ENCODE measurements at regions not wholly inside any gene's neighbourhood (a gene's known extent, or its start where the extent isn't known, plus 50 kb on each side); places are given as distances from the start of the nearest gene placed in this dataset.
"Not testable (repeated sequence)": the region's sequence is repeated elsewhere in the genome, so short reads cannot be mapped to it uniquely, and the experiment has no call there.

- Histone ChIP-seq H3K27ac (replicated peaks) (no peak overlapping the region), H3K4me3 (replicated peaks; ENCODE audit: insufficient read depth, low read length) (no peak overlapping the region), H3K27me3 (ENCODE audit: insufficient read depth, poor library complexity, severe bottlenecking) (no peaks in the 10 kb centered on the region)
- TF ChIP-seq REST (IDR thresholded peaks at IDR 0.05; ENCODE audit: insufficient replicate concordance, low read depth) (no peak), GABPA (IDR thresholded peaks at IDR 0.05; ENCODE audit: low read depth) (no peak), SPI1 (IDR thresholded peaks at IDR 0.05; ENCODE audit: borderline replicate concordance, low read depth) (no peak), CTCF (IDR thresholded peaks at IDR 0.05; ENCODE audit: insufficient read depth, low read length) (no peak), POLR2AphosphoS5 (IDR thresholded peaks at IDR 0.05; ENCODE audit: low read depth) (no peak)
- peak in 1 of 2 experiments; percentile 1 for DNase-seq (ENCODE audit: low read depth in 1 of 2, low spot score in 1 of 2)
Measured at GRCh38 chr10:4407783-4408182, 418.2 kb upstream of the AKR1E2 start.

- DNase-seq (ENCODE audit: low read depth in 1 of 2, low spot score in 1 of 2), result no peak
- TF ChIP-seq SPI1 (IDR thresholded peaks at IDR 0.05; ENCODE audit: borderline replicate concordance, low read depth) (no peak), REST (IDR thresholded peaks at IDR 0.05; ENCODE audit: insufficient replicate concordance, low read depth) (no peak)
- no peak overlapping the region for H3K4me3 ChIP-seq (replicated peaks; ENCODE audit: insufficient read depth, low read length)
- no peak overlapping the region for H3K27ac ChIP-seq (replicated peaks)
- no peaks in the 10 kb centered on the region for H3K27me3 ChIP-seq (ENCODE audit: insufficient read depth, poor library complexity, severe bottlenecking)
Measured at GRCh38 chr10:4405828-4406227, 420.2 kb upstream of the AKR1E2 start.

GRCh38 chr10:4403638-4404252 is 422.3 kb upstream of the AKR1E2 start:
- Histone ChIP-seq H3K27ac (replicated peaks) (no peak overlapping the region), H3K4me3 (replicated peaks; ENCODE audit: insufficient read depth, low read length) (no peak overlapping the region), H3K27me3 (ENCODE audit: insufficient read depth, poor library complexity, severe bottlenecking) (no peaks in the 10 kb centered on the region)
- no peak for DNase-seq (ENCODE audit: low read depth in 1 of 2, low spot score in 1 of 2)
- no peak for TF ChIP-seq POLR2AphosphoS5 (IDR thresholded peaks at IDR 0.05; ENCODE audit: low read depth)
- no peak for TF ChIP-seq GABPA (IDR thresholded peaks at IDR 0.05; ENCODE audit: low read depth)
- no peak for TF ChIP-seq CTCF (IDR thresholded peaks at IDR 0.05; ENCODE audit: insufficient read depth, low read length)
- no peak for TF ChIP-seq SPI1 (IDR thresholded peaks at IDR 0.05; ENCODE audit: borderline replicate concordance, low read depth)

GRCh38 chr10:4401080-4401479 is 424.9 kb upstream of the AKR1E2 start:
- H3K4me3 ChIP-seq (replicated peaks; ENCODE audit: insufficient read depth, low read length); DNase-seq (ENCODE audit: low read depth in 1 of 2, low spot score in 1 of 2); H3K27ac ChIP-seq (replicated peaks); H3K27me3 ChIP-seq (ENCODE audit: insufficient read depth, poor library complexity, severe bottlenecking): not testable (repeated sequence)

GRCh38 chr10:4399556-4399955 is 426.5 kb upstream of the AKR1E2 start:
- no peak for DNase-seq (ENCODE audit: low read depth in 1 of 2, low spot score in 1 of 2)
- no peak for TF ChIP-seq SPI1 (IDR thresholded peaks at IDR 0.05; ENCODE audit: borderline replicate concordance, low read depth)
- no peak for TF ChIP-seq CTCF (IDR thresholded peaks at IDR 0.05; ENCODE audit: insufficient read depth, low read length)
- TF ChIP-seq POLR2AphosphoS5 (IDR thresholded peaks at IDR 0.05; ENCODE audit: low read depth), result no peak
- TF ChIP-seq REST (IDR thresholded peaks at IDR 0.05; ENCODE audit: insufficient replicate concordance, low read depth), result no peak
- TF ChIP-seq GABPA (IDR thresholded peaks at IDR 0.05; ENCODE audit: low read depth), result no peak
- Histone ChIP-seq H3K4me3 (replicated peaks; ENCODE audit: insufficient read depth, low read length) (no peak overlapping the region), H3K27ac (replicated peaks) (no peak overlapping the region), H3K27me3 (ENCODE audit: insufficient read depth, poor library complexity, severe bottlenecking) (no peaks in the 10 kb centered on the region)
